H9 (cell line): ENCODE measurements at regions not wholly inside any gene's neighbourhood (a gene's known extent, or its start where the extent isn't known, plus 50 kb on each side); places are given as distances from the start of the nearest gene placed in this dataset.

ENCODE experiments used
- DNase-seq: peaks from one replicate; pipeline ENCODE4 v3.0.0-alpha.2; 2017
- H2AFZ ChIP-seq: one replicate; pipeline ENCODE4 v1.6.1; 2013; ENCODE audit warnings: mild to moderate bottlenecking, low read length, control low read depth, moderate library complexity
- H2AK5ac ChIP-seq: 2 replicates; pipeline ENCODE4 v1.6.1; 2013; ENCODE audit warnings: low read length, control low read depth, mixed read lengths; ENCODE audit not compliant: insufficient read length
- H2BK120ac ChIP-seq: one replicate; pipeline ENCODE4 v1.6.1; 2013; ENCODE audit warnings: low read depth, mild to moderate bottlenecking, low read length, control low read depth, inconsistent platforms; ENCODE audit not compliant: poor library complexity, severe bottlenecking
- H2BK12ac ChIP-seq: 2 replicates; pipeline ENCODE4 v1.6.1; 2013; ENCODE audit warnings: low read length, control low read depth, mixed read lengths, low read depth; ENCODE audit not compliant: insufficient read length
- H2BK15ac ChIP-seq: 2 replicates; pipeline ENCODE4 v1.6.1; 2013; ENCODE audit warnings: low read depth, low read length, control low read depth
- H2BK20ac ChIP-seq: one replicate; pipeline ENCODE4 v1.6.1; 2013; ENCODE audit warnings: low read depth, mild to moderate bottlenecking, low read length, control low read depth, inconsistent platforms; ENCODE audit not compliant: poor library complexity, severe bottlenecking
- H2BK5ac ChIP-seq: 2 replicates; pipeline ENCODE4 v1.6.1; 2013; ENCODE audit warnings: low read length, control low read depth, mixed read lengths; ENCODE audit not compliant: insufficient read length
- H3K14ac ChIP-seq: 2 replicates; pipeline ENCODE4 v1.6.1; 2013; ENCODE audit warnings: low read length, control low read depth; ENCODE audit not compliant: insufficient read depth
- H3K18ac ChIP-seq: 2 replicates; pipeline ENCODE4 v1.6.1; 2013; ENCODE audit warnings: low read depth, mild to moderate bottlenecking, mixed read lengths, low read length, control low read depth; ENCODE audit not compliant: insufficient read length
- H3K23ac ChIP-seq: 2 replicates; pipeline ENCODE4 v1.6.1; 2013; ENCODE audit warnings: low read length, control low read depth, mixed read lengths, low read depth; ENCODE audit not compliant: insufficient read length
- H3K23me2 ChIP-seq: 2 replicates; pipeline ENCODE4 v1.6.1; 2013; ENCODE audit warnings: low read depth, mild to moderate bottlenecking, mixed read lengths, low read length, control low read depth; ENCODE audit not compliant: insufficient read length, poor library complexity, severe bottlenecking
- H3K27ac ChIP-seq: 2 replicates; pipeline ENCODE4 v1.5.1; 2013; ENCODE audit warnings: low read length, control low read depth, mixed read lengths, low read depth; ENCODE audit not compliant: insufficient read length
- H3K27me3 ChIP-seq: 2 replicates; pipeline ENCODE4 v1.6.1; 2013; ENCODE audit warnings: low read length, control low read depth, inconsistent platforms; ENCODE audit not compliant: insufficient read depth
- H3K4ac ChIP-seq: 2 replicates; pipeline ENCODE4 v1.6.1; 2013; ENCODE audit warnings: low read depth, mild to moderate bottlenecking, control low read depth, inconsistent platforms, low read length, moderate library complexity
- H3K4me1 ChIP-seq: 2 replicates; pipeline ENCODE4 v1.6.1; 2013; ENCODE audit warnings: low read length, control low read depth, inconsistent platforms; ENCODE audit not compliant: insufficient read depth
- H3K4me2 ChIP-seq: 2 replicates; pipeline ENCODE4 v1.6.1; 2013; ENCODE audit warnings: low read length, control low read depth, mixed read lengths; ENCODE audit not compliant: insufficient read length, insufficient read depth
- H3K56ac ChIP-seq: 2 replicates; pipeline ENCODE4 v1.6.1; 2013; ENCODE audit warnings: low read depth, mild to moderate bottlenecking, mixed read lengths, low read length, control low read depth; ENCODE audit not compliant: insufficient read length
- H3K79me1 ChIP-seq: 2 replicates; pipeline ENCODE4 v1.6.1; 2013; ENCODE audit warnings: low read depth, mild to moderate bottlenecking, moderate library complexity, low read length, control low read depth, inconsistent platforms; ENCODE audit not compliant: insufficient read depth, poor library complexity, severe bottlenecking
- H3K79me2 ChIP-seq: 2 replicates; pipeline ENCODE4 v1.6.1; 2013; ENCODE audit warnings: low read length, control low read depth, inconsistent platforms; ENCODE audit not compliant: insufficient read depth
- H3K9ac ChIP-seq: 2 replicates; pipeline ENCODE4 v1.6.1; 2013; ENCODE audit warnings: low read length, control low read depth, mixed read lengths; ENCODE audit not compliant: insufficient read length; ENCODE audit errors: extremely low read depth
- H3K9me3 ChIP-seq: one replicate; pipeline ENCODE4 v1.6.1; 2013; ENCODE audit warnings: low read depth, low read length, inconsistent platforms; ENCODE audit not compliant: control insufficient read depth
- H3T11ph ChIP-seq: one replicate; pipeline ENCODE4 v1.6.1; 2013; ENCODE audit warnings: mild to moderate bottlenecking, low read length, control low read depth, inconsistent platforms
- H4K20me1 ChIP-seq: one replicate; pipeline ENCODE4 v1.6.1; 2013; ENCODE audit not compliant: control insufficient read depth, insufficient read length, insufficient read depth
- H4K5ac ChIP-seq: 2 replicates; pipeline ENCODE4 v1.6.1; 2013; ENCODE audit warnings: low read depth, mild to moderate bottlenecking, mixed read lengths, low read length, control low read depth; ENCODE audit not compliant: insufficient read length
- H4K8ac ChIP-seq: replicated peaks from 2 replicates; pipeline ENCODE4 v1.6.1; 2013; ENCODE audit warnings: low read length, control low read depth, mixed read lengths, low read depth; ENCODE audit not compliant: insufficient read length
- H4K91ac ChIP-seq: 2 replicates; pipeline ENCODE4 v1.6.1; 2013; ENCODE audit warnings: low read depth, mild to moderate bottlenecking, moderate library complexity, mixed read lengths, low read length, control low read depth; ENCODE audit not compliant: insufficient read length
- H3K27ac Mint-ChIP-seq, 3 experiments: 2 replicates in 2 of 3; 3 replicates in 1 of 3; pipeline ENCODE4 v1.8.0; 2020 to 2021; ENCODE audit warnings: mixed read lengths in 3 of 3, mild to moderate bottlenecking in 1 of 3, moderate library complexity in 1 of 3
- H3K27me3 Mint-ChIP-seq: 2 replicates; pipeline ENCODE4 v1.8.0; 2021; ENCODE audit warnings: low read depth, mild to moderate bottlenecking, moderate library complexity, mixed read lengths
- H3K36me3 Mint-ChIP-seq, 3 experiments: 2 replicates in 2 of 3; 3 replicates in 1 of 3; pipeline ENCODE4 v1.8.0; 2020 to 2021; ENCODE audit warnings: low read depth in 3 of 3, mixed read lengths in 3 of 3; ENCODE audit not compliant: insufficient read depth in 1 of 3
- H3K4me1 Mint-ChIP-seq, 2 experiments: 2 replicates each; pipeline ENCODE4 v1.8.0; 2020; ENCODE audit warnings: mixed read lengths in 2 of 2
- H3K4me3 Mint-ChIP-seq, 2 experiments: 2 replicates in 1 of 2; 3 replicates in 1 of 2; pipeline ENCODE4 v1.8.0; 2020 to 2021; ENCODE audit warnings: mild to moderate bottlenecking in 2 of 2, mixed read lengths in 2 of 2, moderate library complexity in 1 of 2
- H3K9me3 Mint-ChIP-seq, 2 experiments: 2 replicates in 1 of 2; 3 replicates in 1 of 2; pipeline ENCODE4 v1.8.0; 2020; ENCODE audit warnings: mild to moderate bottlenecking in 2 of 2, mixed read lengths in 2 of 2, moderate library complexity in 1 of 2
- CTCF ChIP-seq: fragments of 200-600 bp; sonication (generic); conservative IDR thresholded peaks from 3 replicates; pipeline ENCODE4 v1.8.0; 2021; ENCODE audit warnings: antibody characterized with exemption, mild to moderate bottlenecking
- WGBS: extraction: QIAGEN DNeasy Blood & Tissue Kit; methylation state at CpG from one replicate; pipeline ENCODE4 v1.1.7; 2013; ENCODE audit warnings: missing lambda C conversion rate, low lambda C conversion rate, mixed read lengths; ENCODE audit not compliant: insufficient read length; ENCODE audit errors: extremely low coverage; 5-methylcytosine and 5-hydroxymethylcytosine counted together

DNA sequence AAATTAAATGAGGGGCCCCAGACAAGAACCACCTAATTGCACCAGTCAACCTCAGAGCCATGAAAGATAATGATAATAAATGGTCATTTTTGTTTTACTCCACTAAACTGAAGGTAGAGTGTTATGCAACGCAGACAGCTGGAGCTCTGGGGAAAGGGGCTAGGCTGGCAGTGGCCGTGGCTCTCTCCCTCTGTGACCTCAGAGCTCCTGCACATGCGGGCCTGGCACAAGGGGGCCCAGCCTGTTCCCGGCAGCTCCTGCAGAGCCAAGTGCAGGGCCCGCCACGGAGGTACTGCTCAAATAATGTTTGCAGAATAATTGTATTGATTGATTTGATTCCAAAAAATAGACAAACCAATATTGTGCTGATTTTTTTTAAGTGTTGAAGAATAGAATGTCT, 109.5 kb downstream of the SALL1 start:
- H3K27me3 ChIP-seq: no peaks in the 10 kb centered on the region
- no peaks in the 10 kb centered on the region for H3K79me2 ChIP-seq
- H4K5ac ChIP-seq: no peak overlapping the region
- no CpG with 5 or more reads among the region's 6 CpGs for WGBS
- H4K8ac ChIP-seq: no peak overlapping the region
- no peak overlapping the region for H3K18ac ChIP-seq
- no peak overlapping the region for H3K14ac ChIP-seq
- H2AK5ac ChIP-seq: no peak overlapping the region
- no peaks in the 10 kb centered on the region for H3K9me3 Mint-ChIP-seq
- H3K4ac ChIP-seq: no peak overlapping the region
- no peak for DNase-seq
- no peak overlapping the region for H3K27ac Mint-ChIP-seq
- no peak overlapping the region for H2BK120ac ChIP-seq
- no peak for TF ChIP-seq CTCF
- no peak overlapping the region for H2BK15ac ChIP-seq
- no peak overlapping the region for H2BK5ac ChIP-seq
- peaks cover 9 to 14% of the 10 kb centered on the region in 2 experiments for H3K4me1 Mint-ChIP-seq
- H3K4me1 ChIP-seq: no peaks in the 10 kb centered on the region
- H3K23ac ChIP-seq: no peak overlapping the region
- H3K4me3 Mint-ChIP-seq: no peak overlapping the region
- H3K9ac ChIP-seq: no peak overlapping the region
- no peak overlapping the region for H3K4me2 ChIP-seq
- H3K27me3 Mint-ChIP-seq: no peaks in the 10 kb centered on the region; the same call in 1 of the 2 replicates
- no peak overlapping the region for H3K27ac ChIP-seq
- no peak overlapping the region for H4K91ac ChIP-seq
- no peak overlapping the region for H2BK12ac ChIP-seq
- no peak overlapping the region for H3K56ac ChIP-seq
- H3K9me3 ChIP-seq: no peaks in the 10 kb centered on the region
- no peak overlapping the region for H2AFZ ChIP-seq
- no peaks in the 10 kb centered on the region for H3K79me1 ChIP-seq
- H3T11ph ChIP-seq: no peak overlapping the region
- H2BK20ac ChIP-seq: no peak overlapping the region
- H3K36me3 Mint-ChIP-seq: no peaks in the 10 kb centered on the region
- no peaks in the 10 kb centered on the region for H3K23me2 ChIP-seq
- H4K20me1 ChIP-seq: no peaks in the 10 kb centered on the region
